KMS-11 (cell line): ENCODE measurements at regions not wholly inside any gene's neighbourhood (a gene's known extent, or its start where the extent isn't known, plus 50 kb on each side); places are given as distances from the start of the nearest gene placed in this dataset.
"Not testable (repeated sequence)": the region's sequence is repeated elsewhere in the genome, so short reads cannot be mapped to it uniquely, and the experiment has no call there.

Experiments
- H2AFZ ChIP-seq: fragments of 200-600 bp; sonication (generic); 2 replicates; pipeline ENCODE4 v1.6.1; 2016; ENCODE audit warnings: antibody characterized with exemption, mixed run types, low read depth
- H3K27ac ChIP-seq: fragments of 200-600 bp; sonication (generic); 2 replicates; pipeline ENCODE4 v1.6.1; 2016; ENCODE audit warnings: mild to moderate bottlenecking, mixed run types
- H3K27me3 ChIP-seq: fragments of 200-600 bp; sonication (generic); 2 replicates; pipeline ENCODE4 v1.6.1; 2017; ENCODE audit warnings: mild to moderate bottlenecking, low read depth, mixed run types, moderate library complexity; ENCODE audit not compliant: insufficient read depth
- H3K36me3 ChIP-seq: fragments of 200-600 bp; sonication (generic); 2 replicates; pipeline ENCODE4 v1.6.1; 2017; ENCODE audit warnings: mild to moderate bottlenecking, mixed run types; ENCODE audit not compliant: insufficient read depth
- H3K4me1 ChIP-seq: fragments of 200-600 bp; sonication (generic); 2 replicates; pipeline ENCODE4 v1.6.1; 2016; ENCODE audit warnings: mild to moderate bottlenecking, low read depth, mixed run types; ENCODE audit not compliant: poor library complexity, severe bottlenecking
- H3K4me2 ChIP-seq: fragments of 200-600 bp; sonication (generic); 2 replicates; pipeline ENCODE4 v1.7.0; 2016; ENCODE audit warnings: mild to moderate bottlenecking, mixed run types
- H3K4me3 ChIP-seq: fragments of 200-600 bp; sonication (generic); IDR thresholded peaks from 2 replicates; pipeline ENCODE4 v1.6.1; 2017; ENCODE audit warnings: low read depth, low read length, mixed read lengths; ENCODE audit not compliant: insufficient read depth
- H3K79me2 ChIP-seq: fragments of 200-600 bp; sonication (generic); 2 replicates; pipeline ENCODE4 v1.6.1; 2016; ENCODE audit warnings: low read depth, mixed run types; ENCODE audit not compliant: insufficient read depth
- H3K9ac ChIP-seq: fragments of 200-600 bp; sonication (generic); 2 replicates; pipeline ENCODE4 v1.6.1; 2016; ENCODE audit warnings: mild to moderate bottlenecking, mixed run types
- H4K20me1 ChIP-seq: fragments of 200-600 bp; sonication (generic); 2 replicates; pipeline ENCODE4 v1.6.1; 2016; ENCODE audit warnings: mild to moderate bottlenecking, mixed run types; ENCODE audit not compliant: insufficient read depth
- CTCF ChIP-seq: fragments of 200-600 bp; sonication (generic); conservative IDR thresholded peaks from 2 replicates; pipeline ENCODE4 v1.6.1; 2017; ENCODE audit warnings: low read depth, mild to moderate bottlenecking, antibody characterized with exemption, low read length, moderate library complexity, mixed read lengths

GRCh38 chr18:1147730-1148129 lies 243.1 kb downstream of the ADCYAP1 start:
- Histone ChIP-seq H2AFZ (no peak overlapping the region), H3K79me2 (no peaks in the 10 kb centered on the region), H3K36me3 (no peaks in the 10 kb centered on the region), H3K27ac (no peak overlapping the region), H3K4me2 (no peak overlapping the region), H4K20me1 (no peaks in the 10 kb centered on the region), H3K4me1 (no peaks in the 10 kb centered on the region), H3K4me3 (no peak overlapping the region), H3K9ac (no peak overlapping the region), H3K27me3 (no peaks in the 10 kb centered on the region)
- TF ChIP-seq CTCF: no peak

GRCh38 chr18:1149709-1150108 lies 245.0 kb downstream of the ADCYAP1 start:
- Histone ChIP-seq H2AFZ (no peak overlapping the region), H3K4me1 (no peaks in the 10 kb centered on the region), H3K27ac (no peak overlapping the region), H3K9ac (no peak overlapping the region), H3K4me3 (no peak overlapping the region), H3K4me2 (no peak overlapping the region), H3K27me3 (no peaks in the 10 kb centered on the region), H3K36me3 (no peaks in the 10 kb centered on the region), H3K79me2 (no peaks in the 10 kb centered on the region), H4K20me1 (no peaks in the 10 kb centered on the region)
- TF ChIP-seq CTCF: no peak

GRCh38 chr18:1150344-1150743 lies 245.7 kb downstream of the ADCYAP1 start:
- Histone ChIP-seq H3K36me3 (no peaks in the 10 kb centered on the region), H2AFZ (no peak overlapping the region), H3K4me3 (no peak overlapping the region), H4K20me1 (no peaks in the 10 kb centered on the region), H3K27me3 (no peaks in the 10 kb centered on the region), H3K9ac (no peak overlapping the region), H3K4me1 (no peaks in the 10 kb centered on the region), H3K4me2 (no peak overlapping the region), H3K27ac (no peak overlapping the region), H3K79me2 (no peaks in the 10 kb centered on the region)
- no peak for TF ChIP-seq CTCF

GRCh38 chr18:1152958-1153357 lies 248.3 kb downstream of the ADCYAP1 start:
- H3K27ac ChIP-seq, H4K20me1 ChIP-seq, H3K4me2 ChIP-seq, H3K36me3 ChIP-seq, H3K79me2 ChIP-seq, H2AFZ ChIP-seq, H3K27me3 ChIP-seq, H3K9ac ChIP-seq, H3K4me1 ChIP-seq, H3K4me3 ChIP-seq: not testable (repeated sequence)

GRCh38 chr18:1173593-1173992 lies 268.9 kb downstream of the ADCYAP1 start:
- Histone ChIP-seq H3K4me2 (no peak overlapping the region), H3K36me3 (no peaks in the 10 kb centered on the region), H3K27ac (no peak overlapping the region), H3K4me1 (no peaks in the 10 kb centered on the region), H2AFZ (no peak overlapping the region), H3K79me2 (no peaks in the 10 kb centered on the region), H4K20me1 (no peaks in the 10 kb centered on the region), H3K9ac (no peak overlapping the region), H3K4me3 (no peak overlapping the region), H3K27me3 (no peaks in the 10 kb centered on the region)
- no peak for TF ChIP-seq CTCF
